MM.1S (cell line): ENCODE measurements at regions not wholly inside any gene's neighbourhood (a gene's known extent, or its start where the extent isn't known, plus 50 kb on each side); places are given as distances from the start of the nearest gene placed in this dataset.

ENCODE experiments used
- DNase-seq: peaks from one replicate; pipeline ENCODE4 v3.0.0-alpha.2; 2015
- H2AFZ ChIP-seq: fragments of 300-600 bp; sonication (generic); 2 replicates; pipeline ENCODE4 v1.6.0; 2016; ENCODE audit warnings: antibody characterized with exemption, low read length
- H3F3A ChIP-seq: fragments of 300-600 bp; sonication (generic); 2 replicates; pipeline ENCODE4 v1.6.1; 2016; ENCODE audit warnings: mild to moderate bottlenecking, antibody characterized with exemption, low read length, moderate library complexity, mixed read lengths; ENCODE audit not compliant: insufficient read depth
- H3K27ac ChIP-seq: fragments of 300-600 bp; sonication (generic); 2 replicates; pipeline ENCODE4 v1.5.1; 2016; ENCODE audit warnings: mild to moderate bottlenecking, low read length
- H3K27me3 ChIP-seq: fragments of 300-600 bp; sonication (generic); replicated peaks from 2 replicates; pipeline ENCODE4 v1.6.0; 2016; ENCODE audit warnings: low read length; ENCODE audit not compliant: insufficient read depth
- H3K36me3 ChIP-seq: fragments of 300-600 bp; sonication (generic); replicated peaks from 2 replicates; pipeline ENCODE4 v1.6.1; 2016; ENCODE audit warnings: mild to moderate bottlenecking, low read length, mixed read lengths; ENCODE audit not compliant: insufficient read depth
- H3K4me1 ChIP-seq: fragments of 300-600 bp; sonication (generic); 2 replicates; pipeline ENCODE4 v1.6.1; 2016; ENCODE audit warnings: low read length, mixed read lengths
- H3K4me2 ChIP-seq: fragments of 300-600 bp; sonication (generic); 2 replicates; pipeline ENCODE4 v1.6.0; 2016; ENCODE audit warnings: low read depth, low read length
- H3K4me3 ChIP-seq: fragments of 300-600 bp; sonication (generic); 2 replicates; pipeline ENCODE4 v1.5.1; 2016; ENCODE audit warnings: low read length, mixed read lengths
- H3K79me2 ChIP-seq: fragments of 300-600 bp; sonication (generic); 2 replicates; pipeline ENCODE4 v1.6.1; 2016; ENCODE audit warnings: mixed run types, low read length, mixed read lengths
- H3K9ac ChIP-seq: fragments of 300-600 bp; sonication (generic); 2 replicates; pipeline ENCODE4 v1.6.1; 2016; ENCODE audit warnings: low read length, mixed read lengths
- H3K9me2 ChIP-seq: fragments of 300-600 bp; sonication (generic); replicated peaks from 2 replicates; pipeline ENCODE4 v1.6.1; 2016; ENCODE audit warnings: mild to moderate bottlenecking, low read length, mixed read lengths; ENCODE audit not compliant: insufficient read depth
- H3K9me3 ChIP-seq: fragments of 300-600 bp; sonication (generic); replicated peaks from 2 replicates; pipeline ENCODE4 v1.6.1; 2016; ENCODE audit warnings: mild to moderate bottlenecking, low read length, mixed read lengths; ENCODE audit not compliant: insufficient read depth
- H4K20me1 ChIP-seq: fragments of 300-600 bp; sonication (generic); 2 replicates; pipeline ENCODE4 v1.6.1; 2016; ENCODE audit warnings: mild to moderate bottlenecking, low read length, moderate library complexity, mixed read lengths; ENCODE audit not compliant: insufficient read depth
- EZH2 ChIP-seq: fragments of 300-600 bp; sonication (generic); optimal IDR thresholded peaks from 2 replicates; pipeline ENCODE3; 2017; ENCODE audit warnings: low read depth, mild to moderate bottlenecking, antibody characterized with exemption, low read length, mixed read lengths
- EZH2phosphoT487 ChIP-seq: fragments of 300-600 bp; sonication (generic); IDR thresholded peaks from 2 replicates; pipeline ENCODE4 v1.6.1; 2018; ENCODE audit warnings: antibody characterized with exemption, low read length
- TF ChIP-seq, protein P1 (sequence below): fragments of 300-600 bp; sonication (generic); IDR thresholded peaks from 2 replicates; pipeline ENCODE4 v1.5.1; 2016; ENCODE audit warnings: antibody characterized with exemption, low read length, mixed read lengths

DNA sequence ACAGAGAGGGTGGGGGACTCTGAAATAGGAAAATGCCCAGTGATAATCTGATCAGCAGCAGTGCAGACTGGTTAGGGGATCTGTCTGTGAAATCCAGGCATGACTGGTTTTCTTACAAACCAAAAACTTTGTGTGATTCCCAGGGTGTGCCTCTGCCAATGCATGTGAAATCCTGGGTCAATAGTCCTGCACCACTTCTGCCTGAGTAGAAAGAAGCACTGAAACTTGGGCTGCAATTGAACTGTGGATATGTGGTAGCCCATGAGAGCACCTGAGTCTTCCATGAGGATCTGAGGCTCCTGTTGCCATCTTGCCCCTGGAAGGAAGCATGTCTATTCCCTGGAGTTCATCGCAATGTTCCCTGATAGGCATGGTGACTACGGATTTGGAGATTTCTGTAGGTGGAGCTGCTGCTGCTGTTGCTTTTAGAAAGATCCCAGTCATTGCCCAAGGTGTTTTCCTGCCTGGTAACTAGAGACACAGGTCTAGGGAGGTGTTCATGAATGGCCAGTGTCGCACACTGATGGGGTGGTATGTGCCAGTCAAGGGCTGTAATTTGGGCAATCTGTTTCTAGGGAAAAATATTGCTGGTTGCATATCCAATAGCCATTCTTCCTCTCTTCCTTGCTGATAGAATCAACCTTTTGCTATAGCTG lies 146.7 kb downstream of the CARTPT start:
- Histone ChIP-seq H3K27ac (no peak overlapping the region), H3K79me2 (no peaks in the 10 kb centered on the region), H3K9ac (no peak overlapping the region), H3K4me1 (no peaks in the 10 kb centered on the region), H3K9me3 (no peaks in the 10 kb centered on the region), H2AFZ (no peak overlapping the region), H3K9me2 (no peaks in the 10 kb centered on the region), H4K20me1 (no peaks in the 10 kb centered on the region), H3K36me3 (no peaks in the 10 kb centered on the region), H3F3A (no peaks in the 10 kb centered on the region), H3K27me3 (no peaks in the 10 kb centered on the region), H3K4me3 (no peak overlapping the region), H3K4me2 (no peak overlapping the region)
- no peak for TF ChIP-seq EZH2phosphoT487
- TF ChIP-seq, protein P1, sequence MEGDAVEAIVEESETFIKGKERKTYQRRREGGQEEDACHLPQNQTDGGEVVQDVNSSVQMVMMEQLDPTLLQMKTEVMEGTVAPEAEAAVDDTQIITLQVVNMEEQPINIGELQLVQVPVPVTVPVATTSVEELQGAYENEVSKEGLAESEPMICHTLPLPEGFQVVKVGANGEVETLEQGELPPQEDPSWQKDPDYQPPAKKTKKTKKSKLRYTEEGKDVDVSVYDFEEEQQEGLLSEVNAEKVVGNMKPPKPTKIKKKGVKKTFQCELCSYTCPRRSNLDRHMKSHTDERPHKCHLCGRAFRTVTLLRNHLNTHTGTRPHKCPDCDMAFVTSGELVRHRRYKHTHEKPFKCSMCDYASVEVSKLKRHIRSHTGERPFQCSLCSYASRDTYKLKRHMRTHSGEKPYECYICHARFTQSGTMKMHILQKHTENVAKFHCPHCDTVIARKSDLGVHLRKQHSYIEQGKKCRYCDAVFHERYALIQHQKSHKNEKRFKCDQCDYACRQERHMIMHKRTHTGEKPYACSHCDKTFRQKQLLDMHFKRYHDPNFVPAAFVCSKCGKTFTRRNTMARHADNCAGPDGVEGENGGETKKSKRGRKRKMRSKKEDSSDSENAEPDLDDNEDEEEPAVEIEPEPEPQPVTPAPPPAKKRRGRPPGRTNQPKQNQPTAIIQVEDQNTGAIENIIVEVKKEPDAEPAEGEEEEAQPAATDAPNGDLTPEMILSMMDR = no peak
- DNase-seq = no peak

GRCh38 chr5:71872311-71872864 lies 153.3 kb downstream of the CARTPT start:
- no peak overlapping the region for H3K27ac ChIP-seq
- H3K36me3 ChIP-seq = no peaks in the 10 kb centered on the region
- TF ChIP-seq EZH2 (no peak), EZH2phosphoT487 (no peak)
- TF ChIP-seq, protein P1 = no peak
- H3K79me2 ChIP-seq = no peaks in the 10 kb centered on the region
- no peak overlapping the region for H2AFZ ChIP-seq
- DNase-seq = no peak
- no peaks in the 10 kb centered on the region for H3F3A ChIP-seq
- H4K20me1 ChIP-seq = no peaks in the 10 kb centered on the region
- H3K4me1 ChIP-seq = no peaks in the 10 kb centered on the region
- H3K4me2 ChIP-seq = no peak overlapping the region
- no peak overlapping the region for H3K4me3 ChIP-seq
- H3K9me3 ChIP-seq = no peaks in the 10 kb centered on the region
- no peaks in the 10 kb centered on the region for H3K9me2 ChIP-seq
- H3K27me3 ChIP-seq = no peaks in the 10 kb centered on the region
- no peak overlapping the region for H3K9ac ChIP-seq

GRCh38 chr5:71873191-71873591 lies 154.1 kb downstream of the CARTPT start:
- Histone ChIP-seq H3K79me2 (no peaks in the 10 kb centered on the region), H3K27ac (no peak overlapping the region), H3K27me3 (no peaks in the 10 kb centered on the region), H3K9me3 (no peaks in the 10 kb centered on the region), H3K4me3 (no peak overlapping the region), H3F3A (no peaks in the 10 kb centered on the region), H3K9me2 (no peaks in the 10 kb centered on the region), H3K9ac (no peak overlapping the region), H3K36me3 (no peaks in the 10 kb centered on the region), H3K4me1 (no peaks in the 10 kb centered on the region), H4K20me1 (no peaks in the 10 kb centered on the region), H2AFZ (no peak overlapping the region), H3K4me2 (no peak overlapping the region)
- TF ChIP-seq EZH2phosphoT487 (no peak), EZH2 (no peak)
- TF ChIP-seq, protein P1 = no peak
- no peak for DNase-seq
